KMS-11 (cell line): ENCODE measurements at regions not wholly inside any gene's neighbourhood (a gene's known extent, or its start where the extent isn't known, plus 50 kb on each side); places are given as distances from the start of the nearest gene placed in this dataset.

Experiments
- H2AFZ ChIP-seq: fragments of 200-600 bp; sonication (generic); 2 replicates; pipeline ENCODE4 v1.6.1; 2016; ENCODE audit warnings: antibody characterized with exemption, mixed run types, low read depth
- H3K27ac ChIP-seq: fragments of 200-600 bp; sonication (generic); 2 replicates; pipeline ENCODE4 v1.6.1; 2016; ENCODE audit warnings: mild to moderate bottlenecking, mixed run types
- H3K27me3 ChIP-seq: fragments of 200-600 bp; sonication (generic); 2 replicates; pipeline ENCODE4 v1.6.1; 2017; ENCODE audit warnings: mild to moderate bottlenecking, low read depth, mixed run types, moderate library complexity; ENCODE audit not compliant: insufficient read depth
- H3K36me3 ChIP-seq: fragments of 200-600 bp; sonication (generic); 2 replicates; pipeline ENCODE4 v1.6.1; 2017; ENCODE audit warnings: mild to moderate bottlenecking, mixed run types; ENCODE audit not compliant: insufficient read depth
- H3K4me1 ChIP-seq: fragments of 200-600 bp; sonication (generic); 2 replicates; pipeline ENCODE4 v1.6.1; 2016; ENCODE audit warnings: mild to moderate bottlenecking, low read depth, mixed run types; ENCODE audit not compliant: poor library complexity, severe bottlenecking
- H3K4me2 ChIP-seq: fragments of 200-600 bp; sonication (generic); 2 replicates; pipeline ENCODE4 v1.7.0; 2016; ENCODE audit warnings: mild to moderate bottlenecking, mixed run types
- H3K4me3 ChIP-seq: fragments of 200-600 bp; sonication (generic); IDR thresholded peaks from 2 replicates; pipeline ENCODE4 v1.6.1; 2017; ENCODE audit warnings: low read depth, low read length, mixed read lengths; ENCODE audit not compliant: insufficient read depth
- H3K79me2 ChIP-seq: fragments of 200-600 bp; sonication (generic); 2 replicates; pipeline ENCODE4 v1.6.1; 2016; ENCODE audit warnings: low read depth, mixed run types; ENCODE audit not compliant: insufficient read depth
- H3K9ac ChIP-seq: fragments of 200-600 bp; sonication (generic); 2 replicates; pipeline ENCODE4 v1.6.1; 2016; ENCODE audit warnings: mild to moderate bottlenecking, mixed run types
- H4K20me1 ChIP-seq: fragments of 200-600 bp; sonication (generic); 2 replicates; pipeline ENCODE4 v1.6.1; 2016; ENCODE audit warnings: mild to moderate bottlenecking, mixed run types; ENCODE audit not compliant: insufficient read depth
- TF ChIP-seq, protein P1 (sequence below): fragments of 200-600 bp; sonication (generic); conservative IDR thresholded peaks from 2 replicates; pipeline ENCODE4 v1.6.1; 2017; ENCODE audit warnings: low read depth, mild to moderate bottlenecking, antibody characterized with exemption, low read length, moderate library complexity, mixed read lengths

DNA sequence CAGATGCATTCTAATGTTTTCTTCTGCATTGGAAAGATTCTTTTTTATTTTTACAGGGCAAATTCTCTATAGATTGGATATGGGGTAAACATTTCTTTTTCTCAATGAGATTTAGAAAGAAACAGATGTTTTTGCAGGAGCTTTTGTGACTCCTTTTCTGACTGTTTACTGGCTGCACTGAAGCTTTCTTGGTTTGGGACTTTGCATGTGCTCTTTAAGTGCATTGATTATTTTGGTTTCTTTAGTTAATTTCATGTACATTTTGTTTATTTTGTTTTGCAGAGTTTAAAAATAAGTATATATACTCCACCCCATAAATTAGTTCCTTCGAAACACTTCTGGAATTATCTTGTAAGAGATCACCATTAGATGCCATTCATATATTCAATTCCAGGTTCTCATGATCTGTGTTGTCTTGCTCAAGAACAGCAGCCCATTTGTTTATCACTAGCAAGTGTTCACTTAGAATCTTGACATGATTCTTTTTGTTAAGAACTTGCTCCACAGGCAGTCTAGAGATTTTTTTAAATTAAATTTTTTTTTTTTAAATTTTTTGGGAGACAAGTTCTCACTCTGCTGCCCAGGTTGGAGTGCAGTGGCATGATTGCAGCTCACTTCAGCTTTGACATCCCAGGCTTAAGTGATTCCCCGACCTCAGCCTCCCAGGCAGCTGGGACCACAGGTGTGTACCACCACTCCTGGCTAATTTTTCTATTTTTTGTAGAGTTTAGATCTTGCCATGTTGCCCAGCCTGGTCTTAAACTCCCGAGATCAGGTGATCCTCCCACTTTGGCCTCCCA, 233.7 kb downstream of the MYCN start:
- Histone ChIP-seq H4K20me1 (no peaks in the 10 kb centered on the region), H3K36me3 (no peaks in the 10 kb centered on the region), H3K27me3 (no peaks in the 10 kb centered on the region), H3K4me2 (no peak overlapping the region), H3K27ac (no peak overlapping the region), H3K4me3 (no peak overlapping the region), H3K9ac (no peak overlapping the region), H3K79me2 (no peaks in the 10 kb centered on the region), H3K4me1 (no peaks in the 10 kb centered on the region), H2AFZ (no peak overlapping the region)
- TF ChIP-seq, protein P1, sequence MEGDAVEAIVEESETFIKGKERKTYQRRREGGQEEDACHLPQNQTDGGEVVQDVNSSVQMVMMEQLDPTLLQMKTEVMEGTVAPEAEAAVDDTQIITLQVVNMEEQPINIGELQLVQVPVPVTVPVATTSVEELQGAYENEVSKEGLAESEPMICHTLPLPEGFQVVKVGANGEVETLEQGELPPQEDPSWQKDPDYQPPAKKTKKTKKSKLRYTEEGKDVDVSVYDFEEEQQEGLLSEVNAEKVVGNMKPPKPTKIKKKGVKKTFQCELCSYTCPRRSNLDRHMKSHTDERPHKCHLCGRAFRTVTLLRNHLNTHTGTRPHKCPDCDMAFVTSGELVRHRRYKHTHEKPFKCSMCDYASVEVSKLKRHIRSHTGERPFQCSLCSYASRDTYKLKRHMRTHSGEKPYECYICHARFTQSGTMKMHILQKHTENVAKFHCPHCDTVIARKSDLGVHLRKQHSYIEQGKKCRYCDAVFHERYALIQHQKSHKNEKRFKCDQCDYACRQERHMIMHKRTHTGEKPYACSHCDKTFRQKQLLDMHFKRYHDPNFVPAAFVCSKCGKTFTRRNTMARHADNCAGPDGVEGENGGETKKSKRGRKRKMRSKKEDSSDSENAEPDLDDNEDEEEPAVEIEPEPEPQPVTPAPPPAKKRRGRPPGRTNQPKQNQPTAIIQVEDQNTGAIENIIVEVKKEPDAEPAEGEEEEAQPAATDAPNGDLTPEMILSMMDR: no peak

DNA sequence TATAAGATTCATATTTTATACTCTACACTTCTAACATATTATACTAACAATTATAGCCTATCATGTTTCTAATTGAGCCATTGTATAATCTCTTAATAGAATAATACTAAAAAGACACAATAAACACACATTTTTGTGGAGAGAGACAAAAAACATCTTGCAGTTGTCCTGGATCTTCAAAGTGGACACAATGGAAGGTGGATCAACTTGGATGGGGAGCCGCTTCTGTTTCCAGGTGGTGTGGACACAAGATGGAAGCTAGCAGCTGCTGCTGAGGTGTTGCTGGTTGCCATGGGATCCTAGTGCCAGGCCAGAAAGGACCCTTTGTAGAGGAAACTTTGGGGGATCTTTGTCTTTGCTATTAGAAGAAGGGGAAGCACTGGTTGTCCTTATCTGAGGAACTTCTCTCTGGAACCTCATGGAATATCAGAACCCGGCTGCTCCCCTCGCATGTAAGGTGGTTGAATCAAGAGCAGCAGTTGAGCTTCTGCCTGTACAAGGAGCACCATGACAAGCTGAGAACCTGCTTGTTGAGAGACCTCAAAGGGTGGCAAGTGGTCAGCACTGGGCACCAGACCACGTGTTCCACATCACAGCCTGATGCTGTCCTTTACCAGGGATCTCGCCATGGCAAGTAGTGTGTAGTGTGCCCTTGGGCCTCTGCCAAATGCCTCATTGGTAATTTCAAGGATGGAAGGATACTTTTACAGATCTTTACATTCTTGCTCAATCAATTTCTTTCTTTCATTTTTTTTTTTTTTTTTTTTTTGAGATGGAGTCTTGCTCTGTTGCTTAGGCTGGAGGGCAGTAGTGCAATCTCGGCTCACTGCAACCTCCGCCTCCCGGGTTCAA, 232.2 kb downstream of the MYCN start:
- H3K9ac ChIP-seq: no peak overlapping the region
- no peaks in the 10 kb centered on the region for H3K27me3 ChIP-seq
- no peak overlapping the region for H3K4me3 ChIP-seq
- TF ChIP-seq, protein P1: no peak
- no peak overlapping the region for H3K4me2 ChIP-seq
- H2AFZ ChIP-seq: no peak overlapping the region
- H3K4me1 ChIP-seq: no peaks in the 10 kb centered on the region
- no peak overlapping the region for H3K27ac ChIP-seq
- no peaks in the 10 kb centered on the region for H3K79me2 ChIP-seq
- no peaks in the 10 kb centered on the region for H4K20me1 ChIP-seq
- no peaks in the 10 kb centered on the region for H3K36me3 ChIP-seq

DNA sequence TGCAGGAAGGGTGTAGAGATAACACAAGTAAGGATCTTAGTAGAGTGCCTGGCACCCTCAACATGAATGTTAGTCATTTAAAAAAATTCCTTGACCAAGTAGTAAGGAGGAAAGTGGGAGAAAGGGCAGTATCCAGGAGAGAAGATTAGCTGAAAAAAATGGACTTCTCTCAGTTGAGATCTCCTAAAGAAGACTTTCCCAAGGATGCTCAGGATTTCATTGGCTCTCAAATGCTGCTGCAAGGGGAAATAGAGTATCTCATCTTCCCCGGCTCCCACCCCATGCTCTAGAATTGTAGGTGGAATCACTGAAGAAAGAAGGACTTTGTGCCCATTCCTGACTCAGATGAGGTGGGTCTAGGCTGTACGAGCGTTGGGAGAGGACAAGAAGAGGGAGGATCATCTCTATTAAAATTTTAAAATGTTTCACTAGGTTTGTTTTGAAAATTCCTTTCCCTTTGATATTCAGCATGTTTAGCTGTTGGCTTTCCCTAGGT, 231.1 kb downstream of the MYCN start:
- no peak overlapping the region for H3K4me3 ChIP-seq
- H3K9ac ChIP-seq: no peak overlapping the region
- H3K79me2 ChIP-seq: no peaks in the 10 kb centered on the region
- H3K27me3 ChIP-seq: no peaks in the 10 kb centered on the region
- H3K27ac ChIP-seq: no peak overlapping the region
- no peak overlapping the region for H2AFZ ChIP-seq
- no peak overlapping the region for H3K4me2 ChIP-seq
- TF ChIP-seq, protein P1: no peak
- no peaks in the 10 kb centered on the region for H3K4me1 ChIP-seq
- no peaks in the 10 kb centered on the region for H4K20me1 ChIP-seq
- no peaks in the 10 kb centered on the region for H3K36me3 ChIP-seq

DNA sequence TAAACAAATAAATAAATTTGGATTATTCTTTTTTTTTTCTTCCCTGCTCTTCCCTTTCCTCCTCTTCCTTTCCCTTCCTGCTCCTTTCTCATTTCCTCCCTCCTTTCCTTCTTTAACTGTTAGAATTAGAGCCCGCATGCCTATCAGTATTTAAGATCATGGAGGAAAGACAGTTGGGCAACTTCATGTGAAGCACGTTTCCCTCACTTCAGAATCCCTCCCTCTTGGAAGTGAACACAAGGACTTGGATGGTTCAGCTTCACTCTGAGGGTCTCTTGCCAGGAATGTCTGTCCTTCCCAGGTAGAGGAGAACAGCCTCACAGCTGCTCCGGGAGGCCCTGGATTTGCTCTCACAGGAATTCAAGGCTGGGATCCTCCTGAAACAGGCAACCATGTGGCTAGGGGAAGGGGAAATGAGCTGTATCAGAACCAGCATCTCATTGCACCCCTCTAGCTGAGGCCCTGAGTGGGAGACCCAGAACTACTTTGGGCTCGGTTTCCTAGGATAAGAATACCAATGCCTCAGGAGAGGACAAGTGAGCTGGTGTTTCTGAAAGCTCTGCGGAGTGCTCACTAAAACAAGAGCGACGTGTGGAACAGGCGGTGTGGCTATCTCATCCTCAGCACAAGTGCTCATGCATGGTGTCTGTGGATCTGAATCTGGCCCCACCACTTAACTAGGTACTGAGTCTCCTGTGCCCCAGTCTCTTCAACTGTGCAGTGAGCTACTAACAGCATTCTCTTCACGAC, 230.5 kb downstream of the MYCN start:
- Histone ChIP-seq H3K79me2 (no peaks in the 10 kb centered on the region), H3K27ac (no peak overlapping the region), H3K27me3 (no peaks in the 10 kb centered on the region), H3K36me3 (no peaks in the 10 kb centered on the region), H2AFZ (no peak overlapping the region), H3K4me1 (no peaks in the 10 kb centered on the region), H4K20me1 (no peaks in the 10 kb centered on the region), H3K4me3 (no peak overlapping the region), H3K4me2 (no peak overlapping the region), H3K9ac (no peak overlapping the region)
- TF ChIP-seq, protein P1: no peak
